Stimulated activated CD4-positive, alpha-beta T cell treated with anti-CD3 and anti-CD28 coated beads, Interleukin-15, amount 100 ng/mL, for 24 hours (primary cell): ENCODE measurements at regions not wholly inside any gene's neighbourhood (a gene's known extent, or its start where the extent isn't known, plus 50 kb on each side); places are given as distances from the start of the nearest gene placed in this dataset.
"Not testable (repeated sequence)": the region's sequence is repeated elsewhere in the genome, so short reads cannot be mapped to it uniquely, and the experiment has no call there.

Source experiments
- DNase-seq: peaks from one replicate; pipeline ENCODE4 v3.0.0-alpha.2; 2020

GRCh38 chr11:129639300-129639699 is 176.3 kb upstream of the TMEM45B start:
- DNase-seq: peak; percentile 61

GRCh38 chr11:129640671-129641070 is 175.0 kb upstream of the TMEM45B start:
- no peak for DNase-seq

GRCh38 chr11:129643031-129643721 is 172.5 kb upstream of the TMEM45B start:
- DNase-seq: peak; percentile 43

GRCh38 chr11:129644326-129644725 is 171.3 kb upstream of the TMEM45B start:
- DNase-seq: no peak

- no peak for DNase-seq
Observed at GRCh38 chr11:129645943-129646342, 169.7 kb upstream of the TMEM45B start.

- not testable (repeated sequence) for DNase-seq
Observed at GRCh38 chr11:129650044-129650443, 165.6 kb upstream of the TMEM45B start.

- DNase-seq: no peak
Observed at GRCh38 chr11:129652835-129653234, 162.8 kb upstream of the TMEM45B start.

- DNase-seq: no peak
Observed at GRCh38 chr11:129655247-129655832, 160.3 kb upstream of the TMEM45B start.

GRCh38 chr11:129657866-129658525 is 157.7 kb upstream of the TMEM45B start:
- no peak for DNase-seq

- no peak for DNase-seq
Observed at GRCh38 chr11:129658526-129658867, 157.2 kb upstream of the TMEM45B start.

- no peak for DNase-seq
Observed at GRCh38 chr11:129680907-129681306, 134.7 kb upstream of the TMEM45B start.

GRCh38 chr11:129681344-129682114 is 134.1 kb upstream of the TMEM45B start:
- no peak for DNase-seq

GRCh38 chr11:129686269-129686668 is 129.4 kb upstream of the TMEM45B start:
- no peak for DNase-seq

GRCh38 chr11:129691142-129691541 is 124.5 kb upstream of the TMEM45B start:
- no peak for DNase-seq

GRCh38 chr11:129694538-129694937 is 121.1 kb upstream of the TMEM45B start:
- DNase-seq: peak; percentile 25

- no peak for DNase-seq
Observed at GRCh38 chr11:129694966-129695365, 120.7 kb upstream of the TMEM45B start.

- DNase-seq: peak; percentile 79
Observed at GRCh38 chr11:129695571-129696308, 119.9 kb upstream of the TMEM45B start.

GRCh38 chr11:129696309-129696989 is 119.2 kb upstream of the TMEM45B start:
- no peak for DNase-seq

- DNase-seq: no peak
Observed at GRCh38 chr11:129698212-129698611, 117.4 kb upstream of the TMEM45B start.

GRCh38 chr11:129699711-129700304 is 115.8 kb upstream of the TMEM45B start:
- no peak for DNase-seq

- DNase-seq: no peak
Observed at GRCh38 chr11:129700701-129701100, 114.9 kb upstream of the TMEM45B start.

- no peak for DNase-seq
Observed at GRCh38 chr11:129701706-129702105, 113.9 kb upstream of the TMEM45B start.
